NOMO-1 treated with DMSO at 0.1 percent for 48 hours (cell line): ENCODE measurements at regions not wholly inside any gene's neighbourhood (a gene's known extent, or its start where the extent isn't known, plus 50 kb on each side); places are given as distances from the start of the nearest gene placed in this dataset.

Experiments
- DNase-seq: peaks from one replicate; lab custom pipeline; 2025; ENCODE audit not compliant: unreplicated experiment; lab: John Stamatoyannopoulos, UW

- no peak for DNase-seq
Measured at GRCh38 chr9:31615966-31616365, 768.5 kb upstream of the ACO1 start.

GRCh38 chr9:31623511-31623910, 760.9 kb upstream of the ACO1 start:
- DNase-seq = no peak

- DNase-seq = no peak
Measured at GRCh38 chr9:31629292-31629691, 755.2 kb upstream of the ACO1 start.

GRCh38 chr9:31637265-31637664, 747.2 kb upstream of the ACO1 start:
- no peak for DNase-seq

- DNase-seq = no peak
Measured at GRCh38 chr9:31637861-31638260, 746.6 kb upstream of the ACO1 start.

GRCh38 chr9:31639451-31639850, 745.0 kb upstream of the ACO1 start:
- no peak for DNase-seq

- DNase-seq = no peak
Measured at GRCh38 chr9:31669311-31669710, 715.1 kb upstream of the ACO1 start.

- no peak for DNase-seq
Measured at GRCh38 chr9:31671011-31671410, 713.4 kb upstream of the ACO1 start.

GRCh38 chr9:31674264-31674663, 710.2 kb upstream of the ACO1 start:
- no peak for DNase-seq

GRCh38 chr9:31677415-31677814, 707.0 kb upstream of the ACO1 start:
- DNase-seq = no peak

GRCh38 chr9:31677877-31678276, 706.6 kb upstream of the ACO1 start:
- DNase-seq = no peak

- DNase-seq = no peak
Measured at GRCh38 chr9:31683116-31683515, 701.3 kb upstream of the ACO1 start.

- no peak for DNase-seq
Measured at GRCh38 chr9:31697956-31698355, 686.5 kb upstream of the ACO1 start.

- DNase-seq = no peak
Measured at GRCh38 chr9:31699836-31700235, 684.6 kb upstream of the ACO1 start.

- DNase-seq = no peak
Measured at GRCh38 chr9:31700252-31701045, 684.0 kb upstream of the ACO1 start.

GRCh38 chr9:31702957-31703356, 681.5 kb upstream of the ACO1 start:
- no peak for DNase-seq

GRCh38 chr9:31715250-31715649, 669.2 kb upstream of the ACO1 start:
- no peak for DNase-seq

GRCh38 chr9:31719262-31719661, 665.2 kb upstream of the ACO1 start:
- DNase-seq = no peak

GRCh38 chr9:31730398-31730797, 654.0 kb upstream of the ACO1 start:
- DNase-seq = no peak

GRCh38 chr9:31733166-31733565, 651.3 kb upstream of the ACO1 start:
- DNase-seq = no peak

GRCh38 chr9:31736581-31737179, 647.8 kb upstream of the ACO1 start:
- no peak for DNase-seq

- DNase-seq = no peak
Measured at GRCh38 chr9:31740705-31741104, 643.7 kb upstream of the ACO1 start.

- no peak for DNase-seq
Measured at GRCh38 chr9:31744589-31744988, 639.9 kb upstream of the ACO1 start.
